HG02970 (cell line): ENCODE measurements at regions not wholly inside any gene's neighbourhood (a gene's known extent, or its start where the extent isn't known, plus 50 kb on each side); places are given as distances from the start of the nearest gene placed in this dataset.
"Not testable (repeated sequence)": the region's sequence is repeated elsewhere in the genome, so short reads cannot be mapped to it uniquely, and the experiment has no call there.

ENCODE experiments used
- ATAC-seq: cut with Tn5 transposase; IDR thresholded peaks from one replicate; pipeline ENCODE4 v1.9.1; 2021; ENCODE audit warnings: mild to moderate bottlenecking, moderate library complexity, moderate number of reproducible peaks; ENCODE audit not compliant: unreplicated experiment, low FRiP score

- ATAC-seq = no peak
Observed at GRCh38 chr5:21615195-21615765, 1237.9 kb downstream of the CDH12 start.

GRCh38 chr5:21613971-21614488 lies 1239.1 kb downstream of the CDH12 start:
- ATAC-seq = no peak

- ATAC-seq = no peak
Observed at GRCh38 chr5:21603796-21604195, 1249.3 kb downstream of the CDH12 start.

GRCh38 chr5:21594566-21594965 lies 1258.6 kb downstream of the CDH12 start:
- ATAC-seq = no peak

- no peak for ATAC-seq
Observed at GRCh38 chr5:21593261-21593660, 1259.9 kb downstream of the CDH12 start.

GRCh38 chr5:21581508-21581907 lies 1271.6 kb downstream of the CDH12 start:
- no peak for ATAC-seq

GRCh38 chr5:21574961-21575360 lies 1278.2 kb downstream of the CDH12 start:
- no peak for ATAC-seq

GRCh38 chr5:21574438-21574837 lies 1278.7 kb downstream of the CDH12 start:
- ATAC-seq = no peak

- ATAC-seq = no peak
Observed at GRCh38 chr5:21573416-21574314, 1279.5 kb downstream of the CDH12 start.

- ATAC-seq = not testable (repeated sequence)
Observed at GRCh38 chr5:21571196-21571595, 1281.9 kb downstream of the CDH12 start.

- ATAC-seq = not testable (repeated sequence)
Observed at GRCh38 chr5:21559109-21559508, 1294.0 kb downstream of the CDH12 start.

GRCh38 chr5:21552263-21552662 lies 1300.9 kb downstream of the CDH12 start:
- not testable (repeated sequence) for ATAC-seq

GRCh38 chr5:21550916-21551315 lies 1302.2 kb downstream of the CDH12 start:
- ATAC-seq = not testable (repeated sequence)

GRCh38 chr5:21547656-21548055 lies 1305.5 kb downstream of the CDH12 start:
- ATAC-seq = not testable (repeated sequence)

- not testable (repeated sequence) for ATAC-seq
Observed at GRCh38 chr5:21535114-21535513, 1318.0 kb downstream of the CDH12 start.

- not testable (repeated sequence) for ATAC-seq
Observed at GRCh38 chr5:21521157-21521556, 1332.0 kb downstream of the CDH12 start.

GRCh38 chr5:21496926-21497325 lies 1356.2 kb downstream of the CDH12 start:
- ATAC-seq = not testable (repeated sequence)

GRCh38 chr5:21496056-21496455 lies 1357.1 kb downstream of the CDH12 start:
- ATAC-seq = not testable (repeated sequence)

GRCh38 chr5:21495235-21495634 lies 1357.9 kb downstream of the CDH12 start:
- ATAC-seq = not testable (repeated sequence)

- not testable (repeated sequence) for ATAC-seq
Observed at GRCh38 chr5:21494033-21494432, 1359.1 kb downstream of the CDH12 start.

GRCh38 chr5:21491182-21491581 lies 1362.0 kb downstream of the CDH12 start:
- not testable (repeated sequence) for ATAC-seq
